ENCODE measurements at regions not wholly inside any gene's neighbourhood (a gene's known extent, or its start where the extent isn't known, plus 50 kb on each side); places are given as distances from the start of the nearest gene placed in this dataset.

DNA sequence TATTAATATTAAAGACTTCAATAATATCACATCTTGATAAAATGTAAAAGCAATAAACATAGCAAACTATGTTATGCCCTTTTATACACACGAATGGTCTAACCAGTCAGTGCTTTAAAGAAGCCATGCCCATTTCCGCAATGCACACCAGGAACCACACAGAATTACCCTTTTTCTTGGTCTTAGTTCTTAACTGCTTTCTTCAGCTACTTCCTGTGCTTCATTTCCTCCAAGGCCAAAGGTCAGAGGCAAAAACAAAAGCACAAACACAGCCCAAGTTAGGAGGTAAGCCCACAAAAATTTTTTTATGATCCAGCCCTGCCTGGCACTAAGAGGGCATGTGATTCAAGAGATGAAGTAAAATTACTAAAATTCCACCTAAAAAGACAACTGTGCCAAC, 267.2 kb downstream of the FBXO15 start:
- TF ChIP-seq ZBTB33 (IDR thresholded peaks at IDR 0.05) (no peak), RAD21 (IDR thresholded peaks at IDR 0.05) (no peak), TAF1 (conservative IDR thresholded peaks at IDR 0.05) (no peak), SP1 (IDR thresholded peaks at IDR 0.05) (no peak), RXRA (IDR thresholded peaks at IDR 0.05) (no peak), YY1 (IDR thresholded peaks at IDR 0.05) (no peak)
- TF ChIP-seq, protein P1, sequence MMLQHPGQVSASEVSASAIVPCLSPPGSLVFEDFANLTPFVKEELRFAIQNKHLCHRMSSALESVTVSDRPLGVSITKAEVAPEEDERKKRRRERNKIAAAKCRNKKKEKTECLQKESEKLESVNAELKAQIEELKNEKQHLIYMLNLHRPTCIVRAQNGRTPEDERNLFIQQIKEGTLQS (IDR thresholded peaks at IDR 0.05), result no peak
- TF ChIP-seq, protein P2, sequence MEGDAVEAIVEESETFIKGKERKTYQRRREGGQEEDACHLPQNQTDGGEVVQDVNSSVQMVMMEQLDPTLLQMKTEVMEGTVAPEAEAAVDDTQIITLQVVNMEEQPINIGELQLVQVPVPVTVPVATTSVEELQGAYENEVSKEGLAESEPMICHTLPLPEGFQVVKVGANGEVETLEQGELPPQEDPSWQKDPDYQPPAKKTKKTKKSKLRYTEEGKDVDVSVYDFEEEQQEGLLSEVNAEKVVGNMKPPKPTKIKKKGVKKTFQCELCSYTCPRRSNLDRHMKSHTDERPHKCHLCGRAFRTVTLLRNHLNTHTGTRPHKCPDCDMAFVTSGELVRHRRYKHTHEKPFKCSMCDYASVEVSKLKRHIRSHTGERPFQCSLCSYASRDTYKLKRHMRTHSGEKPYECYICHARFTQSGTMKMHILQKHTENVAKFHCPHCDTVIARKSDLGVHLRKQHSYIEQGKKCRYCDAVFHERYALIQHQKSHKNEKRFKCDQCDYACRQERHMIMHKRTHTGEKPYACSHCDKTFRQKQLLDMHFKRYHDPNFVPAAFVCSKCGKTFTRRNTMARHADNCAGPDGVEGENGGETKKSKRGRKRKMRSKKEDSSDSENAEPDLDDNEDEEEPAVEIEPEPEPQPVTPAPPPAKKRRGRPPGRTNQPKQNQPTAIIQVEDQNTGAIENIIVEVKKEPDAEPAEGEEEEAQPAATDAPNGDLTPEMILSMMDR (IDR thresholded peaks at IDR 0.05; ENCODE audit: low read depth, low read length, missing input control), result no peak
- TF ChIP-seq, protein P3, sequence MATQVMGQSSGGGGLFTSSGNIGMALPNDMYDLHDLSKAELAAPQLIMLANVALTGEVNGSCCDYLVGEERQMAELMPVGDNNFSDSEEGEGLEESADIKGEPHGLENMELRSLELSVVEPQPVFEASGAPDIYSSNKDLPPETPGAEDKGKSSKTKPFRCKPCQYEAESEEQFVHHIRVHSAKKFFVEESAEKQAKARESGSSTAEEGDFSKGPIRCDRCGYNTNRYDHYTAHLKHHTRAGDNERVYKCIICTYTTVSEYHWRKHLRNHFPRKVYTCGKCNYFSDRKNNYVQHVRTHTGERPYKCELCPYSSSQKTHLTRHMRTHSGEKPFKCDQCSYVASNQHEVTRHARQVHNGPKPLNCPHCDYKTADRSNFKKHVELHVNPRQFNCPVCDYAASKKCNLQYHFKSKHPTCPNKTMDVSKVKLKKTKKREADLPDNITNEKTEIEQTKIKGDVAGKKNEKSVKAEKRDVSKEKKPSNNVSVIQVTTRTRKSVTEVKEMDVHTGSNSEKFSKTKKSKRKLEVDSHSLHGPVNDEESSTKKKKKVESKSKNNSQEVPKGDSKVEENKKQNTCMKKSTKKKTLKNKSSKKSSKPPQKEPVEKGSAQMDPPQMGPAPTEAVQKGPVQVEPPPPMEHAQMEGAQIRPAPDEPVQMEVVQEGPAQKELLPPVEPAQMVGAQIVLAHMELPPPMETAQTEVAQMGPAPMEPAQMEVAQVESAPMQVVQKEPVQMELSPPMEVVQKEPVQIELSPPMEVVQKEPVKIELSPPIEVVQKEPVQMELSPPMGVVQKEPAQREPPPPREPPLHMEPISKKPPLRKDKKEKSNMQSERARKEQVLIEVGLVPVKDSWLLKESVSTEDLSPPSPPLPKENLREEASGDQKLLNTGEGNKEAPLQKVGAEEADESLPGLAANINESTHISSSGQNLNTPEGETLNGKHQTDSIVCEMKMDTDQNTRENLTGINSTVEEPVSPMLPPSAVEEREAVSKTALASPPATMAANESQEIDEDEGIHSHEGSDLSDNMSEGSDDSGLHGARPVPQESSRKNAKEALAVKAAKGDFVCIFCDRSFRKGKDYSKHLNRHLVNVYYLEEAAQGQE (IDR thresholded peaks at IDR 0.05), result no peak

Data from liver (tissue), 3 donors.